T-helper 17 cell (primary cell): ENCODE measurements at regions not wholly inside any gene's neighbourhood (a gene's known extent, or its start where the extent isn't known, plus 50 kb on each side); places are given as distances from the start of the nearest gene placed in this dataset.
"Not testable (repeated sequence)": the region's sequence is repeated elsewhere in the genome, so short reads cannot be mapped to it uniquely, and the experiment has no call there.

Experiments used
- ATAC-seq: fragments of 150-1000 bp; cut with Tn5 transposase; 2 replicates; pipeline ENCODE4 v1.10.0; 2021; ENCODE audit warnings: mild to moderate bottlenecking, moderate library complexity
- DNase-seq, 3 donors: peaks; one replicate each; pipeline versions ENCODE4 v3.0.0 to v3.0.0-alpha.2; 2020 to 2021
- H3K9me3 ChIP-seq: one replicate; pipeline ENCODE4 v1.7.0; 2013; ENCODE audit warnings: low read length, mild to moderate bottlenecking; ENCODE audit not compliant: control insufficient read depth, poor library complexity, severe bottlenecking
- H3K27ac Mint-ChIP-seq: one replicate; pipeline ENCODE4 v1.8.0; 2022; ENCODE audit warnings: mild to moderate bottlenecking, moderate library complexity, mixed read lengths
- H3K27me3 Mint-ChIP-seq: one replicate; pipeline ENCODE4 v1.8.0; 2022; ENCODE audit warnings: mixed read lengths
- H3K36me3 Mint-ChIP-seq: one replicate; pipeline ENCODE4 v1.8.0; 2022; ENCODE audit warnings: low read depth, mixed read lengths
- H3K4me1 Mint-ChIP-seq: one replicate; pipeline ENCODE4 v1.8.0; 2022; ENCODE audit warnings: mild to moderate bottlenecking, mixed read lengths
- H3K4me3 Mint-ChIP-seq: one replicate; pipeline ENCODE4 v1.8.0; 2022; ENCODE audit warnings: mild to moderate bottlenecking, moderate library complexity, mixed read lengths

GRCh38 chr6:159414711-159415110, 245.5 kb downstream of the FNDC1 start:
- Mint-ChIP-seq H3K27ac (no peak overlapping the region), H3K36me3 (no peaks in the 10 kb centered on the region), H3K4me1 (no peaks in the 10 kb centered on the region), H3K4me3 (no peak overlapping the region), H3K27me3 (no peaks in the 10 kb centered on the region)
- DNase-seq (no peak), ATAC-seq (no peak)
- no peaks in the 10 kb centered on the region for H3K9me3 ChIP-seq

- not testable (repeated sequence) for H3K9me3 ChIP-seq, ATAC-seq, H3K36me3 Mint-ChIP-seq, H3K4me1 Mint-ChIP-seq, DNase-seq, H3K27ac Mint-ChIP-seq, H3K4me3 Mint-ChIP-seq, H3K27me3 Mint-ChIP-seq
Observed at GRCh38 chr6:159407211-159407780, 238.1 kb downstream of the FNDC1 start.

GRCh38 chr6:159404296-159404695, 235.1 kb downstream of the FNDC1 start:
- H3K9me3 ChIP-seq = no peaks in the 10 kb centered on the region
- no peaks in the 10 kb centered on the region for H3K4me1 Mint-ChIP-seq
- no peak overlapping the region for H3K27ac Mint-ChIP-seq
- H3K4me3 Mint-ChIP-seq = no peak overlapping the region
- DNase-seq (no peak), ATAC-seq (no peak)
- no peaks in the 10 kb centered on the region for H3K36me3 Mint-ChIP-seq
- H3K27me3 Mint-ChIP-seq = peaks cover 14% of the 10 kb centered on the region

GRCh38 chr6:159400826-159401225, 231.6 kb downstream of the FNDC1 start:
- H3K27me3 Mint-ChIP-seq = peaks cover 21% of the 10 kb centered on the region

GRCh38 chr6:159399751-159400221, 230.6 kb downstream of the FNDC1 start:
- H3K27me3 Mint-ChIP-seq = peaks cover 30% of the 10 kb centered on the region
- no peak for ATAC-seq
- no peak overlapping the region for H3K4me3 Mint-ChIP-seq
- no peaks in the 10 kb centered on the region for H3K36me3 Mint-ChIP-seq
- DNase-seq = no peak
- no peaks in the 10 kb centered on the region for H3K9me3 ChIP-seq
- no peaks in the 10 kb centered on the region for H3K4me1 Mint-ChIP-seq
- no peak overlapping the region for H3K27ac Mint-ChIP-seq

More at GRCh38 chr6:159400826-159401225, 231.6 kb downstream of the FNDC1 start:
- H3K27ac Mint-ChIP-seq = no peak overlapping the region
- no peaks in the 10 kb centered on the region for H3K36me3 Mint-ChIP-seq
- no peaks in the 10 kb centered on the region for H3K9me3 ChIP-seq
- ATAC-seq (no peak), DNase-seq (no peak)
- no peaks in the 10 kb centered on the region for H3K4me1 Mint-ChIP-seq
- H3K4me3 Mint-ChIP-seq = no peak overlapping the region

- no peak overlapping the region for H3K4me3 Mint-ChIP-seq
- ATAC-seq = no peak
- no peaks in the 10 kb centered on the region for H3K36me3 Mint-ChIP-seq
- H3K4me1 Mint-ChIP-seq = no peaks in the 10 kb centered on the region
- no peak overlapping the region for H3K27ac Mint-ChIP-seq
- no peak for DNase-seq
- H3K9me3 ChIP-seq = no peaks in the 10 kb centered on the region
- peaks cover 41% of the 10 kb centered on the region for H3K27me3 Mint-ChIP-seq
Observed at GRCh38 chr6:159398633-159399032, 229.4 kb downstream of the FNDC1 start.

- ATAC-seq = no peak
- Mint-ChIP-seq H3K27ac (no peak overlapping the region), H3K4me1 (no peaks in the 10 kb centered on the region), H3K4me3 (no peak overlapping the region), H3K27me3 (peaks cover 44% of the 10 kb centered on the region), H3K36me3 (no peaks in the 10 kb centered on the region)
- DNase-seq = no peak
- no peaks in the 10 kb centered on the region for H3K9me3 ChIP-seq
Observed at GRCh38 chr6:159397753-159398152, 228.6 kb downstream of the FNDC1 start.

GRCh38 chr6:159395609-159396008, 226.4 kb downstream of the FNDC1 start:
- Mint-ChIP-seq H3K27ac (no peak overlapping the region), H3K27me3 (peaks cover 48% of the 10 kb centered on the region), H3K36me3 (no peaks in the 10 kb centered on the region), H3K4me3 (no peak overlapping the region), H3K4me1 (no peaks in the 10 kb centered on the region)
- ATAC-seq (no peak), DNase-seq (no peak)
- H3K9me3 ChIP-seq = no peaks in the 10 kb centered on the region

GRCh38 chr6:159392695-159393094, 223.5 kb downstream of the FNDC1 start:
- not testable (repeated sequence) for H3K9me3 ChIP-seq, DNase-seq, H3K36me3 Mint-ChIP-seq, H3K4me1 Mint-ChIP-seq, H3K27ac Mint-ChIP-seq, H3K4me3 Mint-ChIP-seq, ATAC-seq
- peaks cover 69% of the 10 kb centered on the region for H3K27me3 Mint-ChIP-seq

GRCh38 chr6:159390381-159390780, 221.2 kb downstream of the FNDC1 start:
- H3K4me3 Mint-ChIP-seq = no peak overlapping the region
- no peak for ATAC-seq
- H3K27ac Mint-ChIP-seq = no peak overlapping the region
- peaks cover 74% of the 10 kb centered on the region for H3K27me3 Mint-ChIP-seq
- no peaks in the 10 kb centered on the region for H3K9me3 ChIP-seq
- H3K4me1 Mint-ChIP-seq = no peaks in the 10 kb centered on the region
- no peak for DNase-seq
- H3K36me3 Mint-ChIP-seq = no peaks in the 10 kb centered on the region

- Mint-ChIP-seq H3K4me1 (no peaks in the 10 kb centered on the region), H3K4me3 (no peak overlapping the region), H3K27me3 (peaks cover 72% of the 10 kb centered on the region), H3K36me3 (no peaks in the 10 kb centered on the region), H3K27ac (no peak overlapping the region)
- no peak for ATAC-seq
- no peak for DNase-seq
- H3K9me3 ChIP-seq = no peaks in the 10 kb centered on the region
Observed at GRCh38 chr6:159389695-159390094, 220.5 kb downstream of the FNDC1 start.

- peaks cover 36% of the 10 kb centered on the region for H3K27me3 Mint-ChIP-seq
- H3K4me3 Mint-ChIP-seq = no peak overlapping the region
- no peaks in the 10 kb centered on the region for H3K9me3 ChIP-seq
- DNase-seq (no peak), ATAC-seq (no peak)
- no peaks in the 10 kb centered on the region for H3K36me3 Mint-ChIP-seq
- H3K27ac Mint-ChIP-seq = no peak overlapping the region
- H3K4me1 Mint-ChIP-seq = no peaks in the 10 kb centered on the region
Observed at GRCh38 chr6:159380114-159380513, 210.9 kb downstream of the FNDC1 start.

GRCh38 chr6:159378411-159379328, 209.5 kb downstream of the FNDC1 start:
- DNase-seq = no peak
- H3K36me3 Mint-ChIP-seq = no peaks in the 10 kb centered on the region
- no peaks in the 10 kb centered on the region for H3K9me3 ChIP-seq
- H3K4me3 Mint-ChIP-seq = no peak overlapping the region
- peaks cover 24% of the 10 kb centered on the region for H3K27me3 Mint-ChIP-seq
- H3K4me1 Mint-ChIP-seq = no peaks in the 10 kb centered on the region
- no peak for ATAC-seq
- H3K27ac Mint-ChIP-seq = no peak overlapping the region
